ENCODE measurements at regions not wholly inside any gene's neighbourhood (a gene's known extent, or its start where the extent isn't known, plus 50 kb on each side); places are given as distances from the start of the nearest gene placed in this dataset.

GRCh38 chr6:163766936-163767335 lies 352.4 kb downstream of the QKI start:
- no peak for TF ChIP-seq RAD21 (IDR thresholded peaks at IDR 0.05; ENCODE audit: low read depth)
- TF ChIP-seq ZFX (IDR thresholded peaks at IDR 0.05), result no peak
- no peak for TF ChIP-seq YY1 (IDR thresholded peaks at IDR 0.05; ENCODE audit: extremely low read depth, insufficient replicate concordance, low read depth, low read length)
- no peak for TF ChIP-seq SP1 (IDR thresholded peaks at IDR 0.05; ENCODE audit: low read depth)
- TF ChIP-seq EZH2 (IDR thresholded peaks at IDR 0.05), result no peak
- TF ChIP-seq POLR2AphosphoS5 (IDR thresholded peaks at IDR 0.05; ENCODE audit: low read depth, low read length), result no peak
- no peak for TF ChIP-seq CEBPB (IDR thresholded peaks at IDR 0.05; ENCODE audit: low read depth)
- no peak for TF ChIP-seq SRF (IDR thresholded peaks at IDR 0.05; ENCODE audit: low read depth)
- TF ChIP-seq REST (IDR thresholded peaks at IDR 0.05; ENCODE audit: low read depth), result no peak
- TF ChIP-seq MAX (IDR thresholded peaks at IDR 0.05), result no peak
- TF ChIP-seq, protein P1, sequence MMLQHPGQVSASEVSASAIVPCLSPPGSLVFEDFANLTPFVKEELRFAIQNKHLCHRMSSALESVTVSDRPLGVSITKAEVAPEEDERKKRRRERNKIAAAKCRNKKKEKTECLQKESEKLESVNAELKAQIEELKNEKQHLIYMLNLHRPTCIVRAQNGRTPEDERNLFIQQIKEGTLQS (IDR thresholded peaks at IDR 0.05), result no peak
- no peak for TF ChIP-seq CTCF (IDR thresholded peaks at IDR 0.05 in 2 of 3, conservative IDR thresholded peaks at IDR 0.05 in 1 of 3; ENCODE audit: borderline replicate concordance in 1 of 3, insufficient read depth in 1 of 3, low read depth in 2 of 3, low read length in 2 of 3)
- TF ChIP-seq EGR1 (IDR thresholded peaks at IDR 0.05; ENCODE audit: low read depth), result no peak
- TF ChIP-seq FOSL1 (IDR thresholded peaks at IDR 0.05; ENCODE audit: low read depth), result no peak
- TF ChIP-seq TCF7L2 (IDR thresholded peaks at IDR 0.05; ENCODE audit: borderline replicate concordance, extremely low read depth, insufficient read depth, insufficient read length), result no peak
- no peak for DNase-seq (ENCODE audit: low read depth, low spot score)
- ChIA-PET CTCF (no interaction called here), POLR2A (no interaction called here), RAD21 (ENCODE audit: low non-redundant PET in 1 of 2, low total read pairs in 2 of 2, uncharacterized antibody in 2 of 2, unreplicated experiment in 2 of 2) (no interaction called here)
- Histone ChIP-seq H3K27me3 (ENCODE audit: insufficient read depth, low read length) (no peaks in the 10 kb centered on the region), H3K9me3 (ENCODE audit: control insufficient read depth in 1 of 2, insufficient read depth in 1 of 2, low read depth in 1 of 2, low read length in 2 of 2) (0 out of 4 replicates have a peak, but pooled peaks cover 0 to 4% of the 10 kb centered on the region in 2 experiments), H3K9me2 (ENCODE audit: insufficient read depth) (no peaks in the 10 kb centered on the region), H3K79me2 (ENCODE audit: insufficient read depth, low read length) (no peaks in the 10 kb centered on the region), H2AFZ (ENCODE audit: low read depth, low read length, poor library complexity, severe bottlenecking) (no peak overlapping the region), H3K4me1 (ENCODE audit: control insufficient read depth in 1 of 2, insufficient read depth in 2 of 2, low read length in 2 of 2) (no peaks in the 10 kb centered on the region), H3K4me3 (replicated peaks in 1 of 2; ENCODE audit: low read depth in 1 of 2, low read length in 2 of 2) (no peak overlapping the region), H4K20me1 (ENCODE audit: insufficient read depth) (no peaks in the 10 kb centered on the region), H3K27ac (ENCODE audit: low read depth, low read length) (no peak overlapping the region), H3K9ac (ENCODE audit: low read length) (no peak overlapping the region), H3K36me3 (ENCODE audit: control insufficient read depth in 1 of 2, insufficient read depth in 2 of 2, low read length in 2 of 2) (no peaks in the 10 kb centered on the region), H3K4me2 (ENCODE audit: low read length) (no peak overlapping the region)
- no TSS peak for BruUV-seq (replicated peaks)
- ATAC-seq, result no peak
- intact Hi-C loops (cut with micrococcal nuclease), result no loop called here
